ENCODE measurements at regions not wholly inside any gene's neighbourhood (a gene's known extent, or its start where the extent isn't known, plus 50 kb on each side); places are given as distances from the start of the nearest gene placed in this dataset.

GRCh38 chr5:56480078-56480704 is 247.1 kb upstream of the ANKRD55 start:
- no peak for TF ChIP-seq CTCF (IDR thresholded peaks at IDR 0.05)

GRCh38 chr5:56479696-56480077 is 246.6 kb upstream of the ANKRD55 start:
- H3K36me3 ChIP-seq = no peaks in the 10 kb centered on the region
- ATAC-seq (ENCODE audit: insufficient number of reproducible peaks, low FRiP score, low read depth) = no peak
- peak overlapping the region; percentile 86 to 95 for H3K27ac ChIP-seq
- H3K9me3 ChIP-seq = no peaks in the 10 kb centered on the region
- no peak for TF ChIP-seq CTCF (IDR thresholded peaks at IDR 0.05)
- H3K27me3 ChIP-seq (replicated peaks; ENCODE audit: insufficient read depth) = no peaks in the 10 kb centered on the region
- H3K4me1 ChIP-seq (ENCODE audit: control insufficient read depth in 1 of 2, low read depth in 2 of 2) = peaks cover 11 to 43% of the 10 kb centered on the region in 2 donors
- peak overlapping the region; percentile 83 for H3K4me3 ChIP-seq
- DNase-seq (ENCODE audit: low spot score) = no peak

More at GRCh38 chr5:56480078-56480704, 247.1 kb upstream of the ANKRD55 start:
- peak overlapping the region; percentile 83 for H3K4me3 ChIP-seq
- ATAC-seq (ENCODE audit: insufficient number of reproducible peaks, low FRiP score, low read depth) (no peak), DNase-seq (ENCODE audit: low spot score) (no peak)
- H3K27ac ChIP-seq = peak overlapping the region; percentile 86 to 95
- no peaks in the 10 kb centered on the region for H3K27me3 ChIP-seq (replicated peaks; ENCODE audit: insufficient read depth)
- peaks cover 11 to 45% of the 10 kb centered on the region in 2 donors for H3K4me1 ChIP-seq (ENCODE audit: control insufficient read depth in 1 of 2, low read depth in 2 of 2)
- H3K9me3 ChIP-seq = no peaks in the 10 kb centered on the region
- no peaks in the 10 kb centered on the region for H3K36me3 ChIP-seq

GRCh38 chr5:56479126-56479525 is 246.0 kb upstream of the ANKRD55 start:
- Histone ChIP-seq H3K27ac (peak overlapping the region; percentile 86 to 95), H3K9me3 (no peaks in the 10 kb centered on the region), H3K4me3 (no peak overlapping the region), H3K27me3 (replicated peaks; ENCODE audit: insufficient read depth) (no peaks in the 10 kb centered on the region), H3K4me1 (ENCODE audit: control insufficient read depth in 1 of 2, low read depth in 2 of 2) (peaks cover 11 to 43% of the 10 kb centered on the region in 2 donors), H3K36me3 (no peaks in the 10 kb centered on the region)
- DNase-seq (ENCODE audit: low spot score) = no peak
- ATAC-seq (ENCODE audit: insufficient number of reproducible peaks, low FRiP score, low read depth) = no peak
- no peak for TF ChIP-seq CTCF (IDR thresholded peaks at IDR 0.05)

GRCh38 chr5:56478062-56478461 is 244.9 kb upstream of the ANKRD55 start:
- H3K27me3 ChIP-seq (replicated peaks; ENCODE audit: insufficient read depth) = no peaks in the 10 kb centered on the region
- H3K36me3 ChIP-seq = no peaks in the 10 kb centered on the region
- no peak overlapping the region for H3K4me3 ChIP-seq
- DNase-seq (ENCODE audit: low spot score) (no peak), ATAC-seq (ENCODE audit: insufficient number of reproducible peaks, low FRiP score, low read depth) (no peak)
- TF ChIP-seq CTCF (IDR thresholded peaks at IDR 0.05) = no peak
- H3K4me1 ChIP-seq (ENCODE audit: control insufficient read depth in 1 of 2, low read depth in 2 of 2) = peaks cover 11 to 43% of the 10 kb centered on the region in 2 donors
- H3K9me3 ChIP-seq = no peaks in the 10 kb centered on the region
- no peak overlapping the region for H3K27ac ChIP-seq

GRCh38 chr5:56476487-56476856 is 243.3 kb upstream of the ANKRD55 start:
- no peak for ATAC-seq (ENCODE audit: insufficient number of reproducible peaks, low FRiP score, low read depth)
- no peaks in the 10 kb centered on the region for H3K9me3 ChIP-seq
- H3K27ac ChIP-seq = peak overlapping the region; percentile 33 to 52
- DNase-seq (ENCODE audit: low spot score) = no peak
- H3K27me3 ChIP-seq (replicated peaks; ENCODE audit: insufficient read depth) = no peaks in the 10 kb centered on the region
- no peaks in the 10 kb centered on the region for H3K36me3 ChIP-seq
- TF ChIP-seq CTCF (IDR thresholded peaks at IDR 0.05) = no peak
- H3K4me1 ChIP-seq (ENCODE audit: control insufficient read depth in 1 of 2, low read depth in 2 of 2) = peaks cover 7 to 38% of the 10 kb centered on the region in 2 donors
- no peak overlapping the region for H3K4me3 ChIP-seq

Data from thoracic aorta (tissue), 2 donors.